ENCODE measurements at regions not wholly inside any gene's neighbourhood (a gene's known extent, or its start where the extent isn't known, plus 50 kb on each side); places are given as distances from the start of the nearest gene placed in this dataset.

DNA sequence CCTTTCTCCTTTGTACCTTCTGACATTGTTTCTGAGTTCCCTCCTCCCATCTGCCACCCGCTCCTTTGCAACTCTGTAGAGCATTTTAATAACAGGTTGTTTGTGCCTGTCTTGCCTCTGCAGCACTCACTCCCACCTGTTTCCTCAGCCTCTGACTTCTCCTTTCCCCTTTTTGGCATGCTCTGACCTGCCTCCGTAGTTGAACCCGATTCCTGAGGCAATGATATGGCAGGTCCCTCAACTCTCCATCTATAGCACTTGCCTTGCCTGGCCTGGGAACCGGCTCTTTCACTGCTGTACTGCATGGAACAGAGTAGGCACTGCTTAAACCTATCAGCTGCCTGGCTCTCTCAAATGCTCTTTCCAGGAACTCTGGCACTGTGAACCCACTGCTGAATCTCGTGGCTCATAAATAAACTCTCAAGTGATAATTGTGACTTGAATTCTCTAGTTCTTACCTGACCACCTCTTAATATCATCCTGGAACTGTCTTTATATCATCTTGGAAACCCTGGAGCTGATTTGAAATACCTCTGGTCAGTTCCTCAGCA lies 50.3 kb downstream of the UTRN start:
- DNase-seq = no peak

DNA sequence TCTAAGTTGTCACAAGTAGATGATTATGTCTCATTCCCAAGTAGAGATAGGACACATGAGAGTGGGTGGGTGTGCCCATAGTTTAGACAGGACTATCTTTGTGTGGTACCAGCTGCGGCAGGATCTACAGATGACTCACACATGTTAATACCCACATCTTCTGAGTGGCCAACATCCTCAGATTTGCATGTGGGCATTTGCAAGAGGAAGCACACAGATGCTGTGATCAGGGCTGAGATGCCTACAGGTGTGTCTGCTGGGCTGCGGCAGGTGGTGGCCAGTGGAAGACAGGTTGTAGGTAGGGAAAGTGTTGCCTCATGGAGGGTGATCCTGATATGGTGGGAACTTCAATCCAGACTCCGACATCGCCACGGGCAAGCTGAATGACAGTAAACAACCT lies 50.8 kb downstream of the UTRN start:
- no peak for DNase-seq

DNA sequence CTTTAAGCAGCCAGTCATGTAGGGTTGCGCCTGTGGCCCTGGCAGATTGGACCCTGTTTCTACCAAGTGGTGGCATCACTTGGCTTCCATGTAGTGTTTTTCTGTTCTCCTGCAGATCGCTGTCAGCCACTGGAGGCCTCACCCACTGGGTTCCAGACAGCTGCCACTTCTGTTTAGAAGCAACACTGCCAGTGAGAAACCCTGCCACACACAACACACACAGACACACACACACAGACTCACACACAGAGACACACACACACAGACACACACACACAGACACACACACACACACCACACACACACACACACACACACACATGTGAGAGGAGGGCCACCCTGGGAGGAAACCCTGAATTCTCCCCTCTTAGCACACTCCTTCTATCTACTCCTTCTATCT lies 51.8 kb downstream of the UTRN start:
- no peak for DNase-seq

DNA sequence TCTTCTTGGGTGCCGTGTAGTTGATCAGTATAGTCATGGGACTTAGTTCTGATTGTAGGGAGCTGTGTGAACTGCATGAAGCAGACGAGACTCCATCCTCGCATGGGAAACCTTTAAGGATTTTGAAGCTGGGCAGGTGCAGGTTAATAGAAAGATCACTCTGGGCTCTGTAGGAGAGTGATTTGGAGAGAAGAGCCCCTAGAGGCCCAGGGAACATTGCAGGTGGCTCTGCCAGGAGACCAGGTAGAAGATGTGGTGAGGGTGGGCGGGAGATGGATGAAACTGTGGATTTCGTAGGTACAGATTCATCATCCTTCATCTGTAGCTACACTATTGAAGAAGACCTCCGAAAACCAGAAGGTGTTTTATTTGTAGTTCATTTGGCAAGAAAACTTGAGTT lies 53.3 kb downstream of the UTRN start:
- DNase-seq = no peak

DNA sequence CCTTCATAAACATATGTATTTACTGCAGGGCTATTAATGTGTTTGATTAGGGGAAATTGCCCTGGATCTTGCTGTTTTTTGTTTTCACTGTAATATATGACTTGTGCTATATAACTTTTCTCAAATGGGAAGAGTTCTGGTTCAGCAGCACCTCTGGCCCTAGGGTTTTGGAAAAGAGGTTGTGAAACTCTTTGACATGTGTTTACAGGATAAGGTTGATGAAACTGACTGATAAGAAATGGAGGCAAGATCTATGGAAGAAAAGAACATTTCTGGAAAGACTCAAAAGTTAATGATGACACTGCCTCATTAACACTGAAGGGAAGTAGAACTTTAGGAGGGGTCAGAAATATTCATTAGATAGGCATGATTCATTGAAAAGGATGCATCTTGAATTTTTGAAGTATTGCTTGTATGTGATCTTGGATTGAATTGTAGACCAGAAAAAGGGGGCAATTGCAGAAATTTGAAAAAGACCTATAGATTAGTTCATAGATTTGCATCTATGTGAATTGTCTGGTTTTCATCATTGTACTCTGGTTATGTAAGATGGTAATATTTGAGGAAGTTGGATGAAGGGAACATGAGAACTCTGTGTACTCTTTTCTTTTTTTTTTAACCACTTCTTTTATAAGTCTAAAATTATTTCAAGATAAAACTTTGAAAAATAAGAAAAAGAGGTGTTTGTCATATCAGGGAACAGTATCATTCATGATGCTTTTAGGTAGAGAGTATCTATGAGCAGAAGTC lies 54.0 kb downstream of the UTRN start:
- DNase-seq = no peak

DNA sequence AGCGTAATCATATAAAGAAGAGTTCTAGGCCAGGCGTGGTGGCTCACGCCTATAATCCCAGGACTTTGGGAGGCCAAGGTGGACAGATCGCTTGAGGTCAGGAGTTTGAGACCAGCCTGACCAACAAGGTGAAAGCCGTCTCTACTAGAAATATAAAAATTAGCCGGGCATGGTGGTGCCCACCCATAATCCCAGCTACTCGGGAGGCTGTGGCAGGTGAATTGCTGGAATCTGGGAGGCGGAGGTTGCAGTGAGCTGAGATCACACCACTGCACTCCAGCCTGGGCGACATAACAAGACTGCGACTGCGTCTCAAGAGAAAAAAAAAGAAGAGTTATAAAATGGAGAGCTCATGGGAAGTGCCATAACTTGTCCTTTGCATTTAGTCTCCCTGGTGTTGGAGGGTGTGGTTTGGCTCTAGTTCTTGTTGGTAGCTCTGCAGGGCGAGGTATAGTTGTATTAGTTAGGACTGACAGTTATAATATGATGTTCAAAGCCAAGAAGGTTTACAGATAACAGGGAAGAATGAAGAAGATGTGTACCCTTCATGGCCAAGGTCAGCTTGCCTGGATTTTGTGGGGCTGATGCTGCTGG lies 54.8 kb downstream of the UTRN start:
- DNase-seq = no peak

DNA sequence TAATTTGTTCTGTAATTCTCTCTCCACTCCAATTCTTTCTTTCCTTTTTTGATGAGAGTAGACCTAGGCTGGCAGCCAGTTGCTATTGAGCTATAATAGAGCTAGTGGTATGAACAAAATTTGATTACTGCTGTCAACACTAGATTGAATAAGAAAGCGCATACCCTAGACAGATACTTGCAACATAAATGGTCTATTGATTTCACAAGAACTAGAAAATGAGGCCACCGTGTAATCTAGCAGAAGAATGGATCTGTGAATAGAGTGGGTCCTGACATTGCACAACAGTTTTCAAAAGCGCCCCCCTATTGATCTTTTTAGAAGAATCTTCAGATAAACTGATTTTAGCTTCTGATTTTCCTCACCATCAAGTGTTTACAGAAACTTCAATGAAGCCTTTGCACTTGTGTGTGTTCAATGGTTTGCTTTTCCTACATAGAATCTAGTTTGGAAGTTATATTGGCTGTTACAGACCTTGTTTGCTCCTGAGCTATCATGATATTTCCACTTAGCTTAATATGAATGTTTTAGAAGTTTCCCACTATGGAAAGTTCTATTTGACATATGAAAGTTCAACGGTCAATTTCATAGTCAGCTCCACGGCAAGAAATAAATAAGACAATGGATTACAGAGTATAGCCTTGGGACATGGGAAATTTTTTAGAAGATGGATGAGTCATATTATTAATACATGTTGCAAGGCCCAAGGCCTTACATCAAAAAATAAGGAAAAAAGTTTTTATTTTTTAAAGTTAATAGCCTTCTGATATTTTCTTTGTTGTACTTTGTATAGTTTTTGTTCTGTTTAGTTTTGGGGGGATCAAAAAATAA lies 55.6 kb downstream of the UTRN start:
- DNase-seq = no peak

DNA sequence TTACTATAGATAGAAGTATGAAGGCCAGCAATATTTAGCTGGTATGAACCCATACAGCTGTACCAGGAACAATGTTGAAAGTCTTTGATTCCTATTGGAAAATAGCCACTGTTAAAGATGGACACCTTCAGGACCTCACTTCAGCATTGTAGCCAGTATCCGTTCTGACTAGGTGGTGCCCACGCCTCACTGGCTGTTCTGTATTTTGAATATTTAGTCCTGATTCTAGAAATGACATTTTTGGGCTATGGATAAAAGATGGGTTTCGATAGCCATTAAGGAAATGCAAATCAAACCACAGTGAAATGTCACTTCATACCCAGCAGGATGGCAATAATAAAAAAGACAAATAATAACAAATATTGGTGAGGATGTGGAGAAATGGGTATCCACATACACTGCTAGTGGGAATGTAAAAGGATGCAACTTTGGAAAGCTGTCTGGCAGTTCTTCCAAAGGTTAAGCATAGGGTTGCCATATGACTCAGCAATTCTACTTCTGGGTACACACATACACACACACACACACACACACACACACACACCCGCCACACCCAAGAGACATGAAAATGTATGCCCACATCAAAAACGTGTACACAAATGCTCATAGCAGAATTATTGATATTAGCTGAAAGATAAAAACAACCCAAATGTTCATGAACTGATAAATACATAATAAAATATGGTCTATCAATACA lies 56.8 kb downstream of the UTRN start:
- DNase-seq = no peak

DNA sequence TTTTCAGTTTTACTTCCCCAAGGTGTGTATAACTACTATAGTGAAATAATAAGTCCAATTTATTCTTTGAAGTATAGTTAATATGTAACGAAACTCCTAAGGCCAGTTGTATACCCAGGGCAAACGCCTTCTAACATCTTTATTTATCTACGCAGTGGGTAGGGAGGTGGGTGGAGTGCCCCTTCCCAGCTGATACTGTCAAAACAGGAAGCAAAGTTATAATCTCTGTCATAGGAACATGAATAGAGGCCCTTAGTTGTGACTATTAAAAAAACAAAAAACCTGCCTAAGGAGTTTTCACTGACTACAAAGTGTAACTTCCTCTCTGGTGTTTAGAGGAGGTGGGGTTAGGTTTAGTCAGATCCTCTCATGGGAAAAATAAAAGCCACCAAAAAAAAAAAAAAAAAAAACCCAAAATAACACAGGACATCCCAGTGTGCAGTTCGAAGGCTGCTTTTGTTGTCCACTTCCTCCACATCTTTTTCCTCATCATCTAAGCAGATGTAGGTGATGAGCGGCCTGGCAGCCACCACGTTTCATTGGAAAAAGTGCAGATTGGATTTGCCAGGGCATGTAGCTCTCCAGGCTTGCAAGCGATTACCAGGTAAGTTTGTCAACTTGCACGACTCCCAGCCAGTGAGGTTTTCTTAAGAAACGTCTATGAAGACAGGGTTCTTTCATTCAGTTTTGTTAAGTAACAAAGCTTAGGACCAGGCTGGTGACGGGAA lies 58.7 kb downstream of the UTRN start:
- no peak for DNase-seq

DNA sequence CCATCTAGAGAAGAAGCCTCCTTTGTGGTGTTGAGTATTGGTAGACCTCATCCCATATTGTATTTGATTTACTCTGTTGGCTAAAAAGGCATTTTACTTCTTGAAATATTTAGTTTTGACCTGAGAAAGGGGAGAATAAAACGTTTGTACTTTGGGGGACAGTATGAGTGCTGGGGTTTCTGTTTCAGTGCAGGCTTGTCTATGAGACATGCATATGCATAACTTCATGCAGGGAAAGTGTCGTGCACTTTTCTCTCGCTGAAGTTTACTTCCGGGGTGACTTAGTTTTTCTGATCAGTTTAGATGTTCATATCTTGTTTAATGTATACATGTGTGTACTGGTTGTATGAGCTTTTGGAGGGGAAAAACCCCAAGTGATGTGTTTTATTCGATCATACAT lies 59.5 kb downstream of the UTRN start:
- peak; percentile 63 for DNase-seq

DNA sequence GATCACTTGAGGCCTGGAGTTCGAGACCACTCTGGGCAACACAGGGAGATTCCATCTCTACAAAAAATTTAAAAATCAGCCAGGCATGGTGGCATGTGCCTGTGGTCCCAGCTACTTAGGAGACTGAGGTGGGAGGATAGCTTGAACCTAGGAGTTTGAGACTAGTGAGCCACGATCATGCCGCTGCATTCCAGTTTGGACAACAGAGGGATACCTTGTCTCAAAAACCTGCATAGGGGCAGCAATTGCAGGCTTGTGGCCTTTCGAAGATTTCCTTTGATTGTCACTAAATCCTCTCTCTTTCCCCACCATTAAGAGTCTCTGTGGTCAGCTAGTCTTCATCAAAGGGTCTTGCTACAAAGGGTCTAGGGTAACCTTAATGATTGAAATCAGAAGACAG lies 60.3 kb downstream of the UTRN start:
- no peak for DNase-seq

DNA sequence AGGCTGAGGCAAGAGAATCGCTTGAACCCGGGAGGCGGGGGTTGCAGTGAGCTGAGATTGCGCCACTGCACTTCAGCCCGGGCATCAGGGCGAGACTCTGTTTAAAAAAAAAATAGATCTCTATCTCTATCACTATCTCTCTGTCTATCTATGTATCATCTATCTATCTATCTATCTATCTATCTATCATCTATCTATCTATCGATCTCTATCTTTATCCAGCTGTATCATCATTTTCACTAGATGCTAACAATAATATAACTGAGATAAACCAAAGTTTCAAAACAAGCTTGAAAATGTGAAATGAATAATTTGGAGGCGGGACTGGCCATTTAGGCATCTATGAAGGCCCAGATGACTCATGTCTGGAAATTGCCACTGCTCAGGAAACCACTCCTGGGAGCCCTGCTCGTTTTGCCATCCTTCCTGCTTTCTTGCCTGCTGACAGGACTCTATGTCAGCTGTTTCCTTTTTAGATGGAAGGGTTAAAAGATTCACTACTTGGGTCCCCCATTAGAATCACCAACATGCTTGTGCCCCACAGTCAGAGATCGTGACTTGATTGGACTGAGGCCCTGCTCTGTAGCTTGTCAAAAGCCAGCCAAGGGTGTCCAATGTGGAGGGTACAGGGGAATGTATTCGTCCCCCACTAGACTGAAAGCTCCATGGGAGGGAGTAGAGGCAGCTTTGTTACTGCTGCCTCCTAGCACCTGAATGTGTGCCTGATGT lies 61.7 kb downstream of the UTRN start:
- no peak for DNase-seq

DNA sequence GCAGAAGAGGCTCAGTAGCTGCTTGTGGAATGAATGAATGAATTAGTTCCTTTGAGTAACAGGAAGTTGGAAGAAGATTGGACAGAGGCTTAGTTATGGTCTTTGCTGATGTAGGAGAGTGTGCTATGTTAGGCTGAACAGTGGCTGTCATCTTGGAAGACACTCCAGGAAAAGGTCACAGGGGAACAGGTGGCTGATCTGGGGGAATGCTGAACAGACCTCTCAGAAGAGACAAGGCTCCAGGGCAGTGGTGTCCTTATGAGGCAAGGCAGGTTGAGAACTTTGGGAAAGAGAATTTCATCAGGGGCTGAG lies 62.3 kb downstream of the UTRN start:
- DNase-seq = no peak

DNA sequence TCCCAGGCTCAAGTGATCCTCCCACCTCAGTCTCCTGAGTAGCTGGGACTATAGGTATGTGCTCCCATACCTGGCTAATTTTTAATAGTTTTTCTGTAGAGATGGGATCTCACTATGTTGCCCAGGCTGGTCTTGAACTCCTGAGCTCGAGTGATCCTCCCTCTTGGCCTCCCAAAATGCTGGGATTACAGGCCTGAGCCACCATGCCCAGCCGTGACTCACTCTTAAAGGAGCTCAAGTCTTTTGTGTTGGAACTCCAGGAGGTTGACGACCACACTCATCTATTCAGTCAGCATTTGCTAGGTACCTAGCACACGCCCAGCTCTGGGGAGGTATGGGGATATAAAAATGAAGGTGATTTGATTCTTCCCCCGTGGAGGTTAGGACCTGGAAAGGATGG lies 62.8 kb downstream of the UTRN start:
- no peak for DNase-seq

DNA sequence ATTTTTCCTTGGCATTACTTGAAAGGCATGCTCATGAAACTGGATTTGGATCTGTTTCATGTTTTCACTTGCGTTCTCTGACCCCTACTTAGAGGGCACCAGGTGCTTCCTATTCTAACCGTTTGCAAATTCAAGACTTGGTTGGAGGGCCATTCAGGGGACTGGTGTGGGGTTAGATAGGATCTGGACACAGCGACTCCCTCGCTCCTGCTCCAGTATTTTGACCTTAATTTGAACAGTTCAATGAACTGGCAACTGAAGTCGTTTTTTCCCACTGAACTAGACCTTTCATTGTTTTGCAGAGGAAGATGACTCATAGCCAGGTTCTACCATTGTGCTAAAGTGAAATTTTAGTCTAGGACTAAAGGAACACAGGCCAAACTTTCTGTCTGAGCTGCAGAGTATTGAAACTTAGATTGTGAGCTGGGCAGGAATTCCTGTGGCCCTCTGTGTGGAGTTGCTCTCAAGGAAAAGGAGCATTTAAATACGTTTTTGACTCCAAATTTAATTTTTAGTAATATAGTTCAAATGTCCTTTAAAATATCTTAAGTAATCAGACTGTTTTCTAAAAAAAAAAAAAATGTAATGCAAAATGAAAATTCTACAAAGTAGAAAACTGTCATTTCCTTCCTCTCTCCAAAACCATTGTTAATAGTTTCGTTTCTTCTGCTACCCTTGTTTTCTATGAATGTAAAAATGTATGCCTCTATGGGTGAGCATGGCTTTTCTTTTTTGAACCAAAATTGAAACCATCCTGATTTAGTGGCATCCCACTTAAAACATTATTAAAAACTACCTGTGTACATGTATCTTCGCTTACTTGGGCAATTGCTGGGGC lies 64.8 kb downstream of the UTRN start:
- no peak for DNase-seq

DNA sequence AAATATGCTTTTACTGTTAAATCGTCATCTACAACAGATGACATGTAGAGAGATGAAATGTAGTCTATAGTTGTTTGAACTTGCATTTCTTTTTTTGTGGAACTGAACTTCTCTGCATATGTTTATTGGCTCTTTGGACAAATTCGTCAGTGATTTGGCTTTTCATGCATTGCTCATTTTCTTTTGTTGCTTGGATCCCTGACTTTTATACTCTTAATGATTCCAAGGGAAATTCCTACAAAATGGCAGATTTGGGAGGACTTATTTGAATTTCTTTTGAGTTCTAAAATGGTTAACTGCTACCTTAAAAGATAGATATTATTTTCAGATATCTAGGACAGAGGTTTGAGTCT lies 65.4 kb downstream of the UTRN start:
- DNase-seq = no peak

DNA sequence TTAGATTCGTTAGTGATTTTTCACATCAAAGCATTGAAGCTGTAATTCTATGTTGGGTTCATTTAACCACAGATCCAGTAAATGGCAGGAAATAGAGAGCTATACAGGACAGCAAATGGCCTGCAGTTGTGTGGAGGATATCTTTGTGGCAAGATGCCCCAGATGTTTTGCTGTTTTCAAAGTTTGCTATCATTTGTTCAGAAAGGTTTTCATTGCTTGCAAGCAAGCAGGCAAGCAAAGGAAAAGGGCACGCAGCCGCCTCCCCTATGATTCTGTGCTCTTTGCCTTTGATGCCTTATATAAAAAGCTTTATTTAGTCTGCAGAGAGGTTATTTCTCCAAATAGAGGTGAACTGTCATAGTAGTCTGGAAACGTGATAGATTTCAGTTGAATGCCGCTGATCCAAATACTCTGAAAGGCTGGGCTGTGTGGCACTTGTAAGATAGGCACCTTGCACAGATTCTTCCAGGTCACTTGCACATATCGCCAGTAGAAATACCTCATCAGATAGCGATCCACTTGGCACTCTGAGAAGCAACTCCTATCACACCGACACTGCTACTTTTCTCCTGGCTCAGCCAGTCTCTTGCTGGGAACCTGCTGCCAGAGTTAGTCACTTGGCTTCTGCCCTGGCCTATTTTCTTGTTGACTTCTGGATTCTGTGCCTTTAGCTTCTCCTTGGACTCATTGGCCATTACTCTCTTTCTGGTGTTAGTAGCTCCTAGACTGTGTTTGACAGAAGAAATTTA lies 66.4 kb downstream of the UTRN start:
- DNase-seq = no peak

DNA sequence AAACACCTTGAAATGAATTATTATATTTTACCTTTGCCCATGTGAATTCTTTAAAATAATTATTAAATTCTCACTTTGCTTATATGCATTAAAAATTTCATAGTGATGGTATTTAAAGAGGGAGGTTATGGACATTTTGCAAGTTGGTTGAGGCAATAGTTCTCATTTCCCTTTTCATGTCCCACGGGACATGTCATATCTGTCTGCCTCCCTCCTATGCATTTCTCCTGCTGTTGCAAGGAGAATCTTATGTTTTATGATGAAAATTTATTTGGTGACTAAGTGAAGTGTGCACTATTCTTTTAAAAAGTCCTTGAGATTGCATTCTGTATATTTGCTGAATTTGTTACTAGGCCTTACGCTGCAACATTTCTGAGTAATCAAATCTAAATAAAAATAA lies 67.2 kb downstream of the UTRN start:
- DNase-seq = no peak

DNA sequence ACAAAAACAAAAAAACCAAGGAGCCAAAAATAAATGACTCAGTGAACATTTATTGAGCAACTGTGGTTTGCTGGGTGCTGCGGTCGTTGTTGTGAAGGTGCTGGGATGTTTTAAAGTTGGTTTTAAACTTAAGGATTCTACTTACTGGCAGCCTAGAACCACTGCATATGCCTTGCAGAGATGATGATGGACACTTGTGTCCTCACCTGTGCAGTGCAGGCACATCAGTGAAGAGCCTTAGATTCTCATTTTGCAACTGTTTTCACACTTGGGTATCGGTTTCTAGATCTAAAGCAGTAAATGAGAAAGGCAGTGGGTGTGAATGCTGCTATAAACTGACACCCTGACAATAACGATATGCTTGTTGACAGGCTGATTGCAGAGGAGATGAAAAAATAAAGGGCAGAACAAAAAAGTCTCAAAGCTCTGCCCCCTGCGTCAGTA lies 68.8 kb downstream of the UTRN start:
- DNase-seq = no peak

DNA sequence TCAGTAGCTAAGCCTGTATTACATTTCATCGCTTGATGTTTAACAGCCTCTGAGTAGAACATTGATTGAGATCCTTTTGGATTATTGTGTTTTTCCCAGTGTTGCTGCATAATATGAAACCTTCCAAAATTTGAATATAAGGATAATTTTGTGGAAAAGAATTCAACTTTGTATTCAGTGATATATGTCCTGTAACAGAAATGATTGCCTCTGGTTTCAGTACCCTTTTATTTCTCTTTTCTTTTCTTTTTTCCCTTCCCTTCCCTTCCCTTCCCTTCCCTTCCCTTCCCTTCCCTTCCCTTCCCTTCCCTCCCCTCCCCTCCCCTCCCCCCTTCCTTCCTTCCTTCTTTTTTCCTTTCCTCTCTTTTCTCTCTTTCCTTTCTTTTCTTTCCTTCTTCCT lies 74.6 kb downstream of the UTRN start:
- DNase-seq = no peak

Data from stimulated activated CD4-positive, alpha-beta T cell treated with anti-CD3 and anti-CD28 coated beads, Interleukin-1b, Interleukin-23, amount 100 ng/mL, for 48 hours (primary cell).